ENCODE measurements at regions not wholly inside any gene's neighbourhood (a gene's known extent, or its start where the extent isn't known, plus 50 kb on each side); places are given as distances from the start of the nearest gene placed in this dataset.

DNA sequence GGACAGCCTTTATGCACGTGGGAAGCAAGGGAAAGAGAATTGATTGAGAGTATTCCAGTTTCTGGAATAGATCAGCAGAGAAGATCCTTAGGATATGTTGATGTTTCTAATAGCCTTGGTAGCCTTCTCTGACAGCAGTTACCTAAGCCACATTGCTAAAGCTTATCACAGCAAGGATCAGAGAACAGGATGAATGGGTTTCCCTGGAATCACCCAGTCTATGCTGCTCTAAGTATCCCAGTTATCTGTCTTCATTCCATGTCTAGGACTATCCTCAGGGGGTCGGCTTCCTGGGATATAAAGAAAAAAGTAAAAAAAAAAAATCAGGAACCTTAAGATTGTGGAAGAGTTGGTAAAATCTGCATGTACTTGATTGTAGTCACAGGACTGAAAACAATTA, 352.0 kb upstream of the AKR1E2 start:
- no peak for DNase-seq

DNA sequence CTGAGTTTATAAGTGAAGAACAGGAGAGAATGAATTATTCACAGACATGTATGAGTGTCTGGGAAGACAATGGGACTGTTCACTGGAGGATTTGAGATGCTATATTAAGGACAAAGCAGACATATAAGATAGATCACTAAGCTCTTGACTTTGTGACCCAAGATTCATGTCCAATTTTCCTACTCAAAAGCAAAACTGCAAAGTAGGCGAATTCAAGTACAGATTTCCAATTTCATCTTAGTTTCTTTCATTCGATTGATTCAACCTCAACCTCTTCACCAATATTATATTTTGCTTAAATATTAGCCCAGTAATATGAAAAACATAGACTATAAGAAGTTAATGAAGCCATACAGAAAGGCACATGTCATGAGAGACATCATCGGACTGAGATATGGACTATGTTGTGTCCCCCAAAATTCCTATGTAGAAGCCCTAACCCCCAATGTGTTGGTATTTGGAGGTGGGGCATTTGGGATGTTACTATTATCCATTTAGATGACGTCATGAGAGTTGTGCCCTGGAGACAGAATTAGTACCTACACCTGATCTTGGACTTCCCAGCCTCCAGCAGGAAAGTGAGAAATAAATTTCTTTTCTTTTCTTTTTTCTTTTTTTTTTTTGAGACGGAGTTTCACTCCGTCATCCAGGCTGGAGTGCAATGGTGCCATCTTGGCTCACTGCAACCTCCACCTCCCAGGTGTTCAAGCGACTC, 353.7 kb upstream of the AKR1E2 start:
- no peak for DNase-seq

DNA sequence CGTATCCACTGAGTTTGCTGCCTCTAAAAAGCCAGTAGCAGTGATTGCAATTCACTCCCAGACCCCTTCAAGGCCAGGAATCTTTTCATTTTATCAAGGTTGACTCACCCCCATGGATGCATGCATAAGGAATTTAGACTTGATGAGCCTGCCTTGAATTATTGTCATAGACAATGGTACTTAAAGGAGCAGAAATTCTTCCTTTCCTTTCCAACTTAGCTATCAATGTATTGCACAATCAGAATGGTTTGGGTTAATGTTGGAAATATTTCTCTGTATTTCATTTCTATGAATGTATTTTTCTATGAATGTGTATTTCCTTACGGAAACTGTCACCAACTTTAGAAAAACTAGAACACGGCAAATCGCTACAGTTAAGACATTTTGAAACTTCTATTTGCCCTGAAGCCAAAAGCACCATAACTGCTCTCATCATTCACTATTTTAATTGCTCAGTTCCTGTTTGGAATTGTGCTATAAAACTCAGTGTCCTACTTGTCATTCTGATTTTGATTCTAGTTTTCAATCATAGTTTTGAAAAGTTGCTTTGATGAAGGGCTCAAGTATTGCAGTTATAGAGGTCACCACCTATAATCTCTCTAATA, 355.7 kb upstream of the AKR1E2 start:
- DNase-seq: no peak

DNA sequence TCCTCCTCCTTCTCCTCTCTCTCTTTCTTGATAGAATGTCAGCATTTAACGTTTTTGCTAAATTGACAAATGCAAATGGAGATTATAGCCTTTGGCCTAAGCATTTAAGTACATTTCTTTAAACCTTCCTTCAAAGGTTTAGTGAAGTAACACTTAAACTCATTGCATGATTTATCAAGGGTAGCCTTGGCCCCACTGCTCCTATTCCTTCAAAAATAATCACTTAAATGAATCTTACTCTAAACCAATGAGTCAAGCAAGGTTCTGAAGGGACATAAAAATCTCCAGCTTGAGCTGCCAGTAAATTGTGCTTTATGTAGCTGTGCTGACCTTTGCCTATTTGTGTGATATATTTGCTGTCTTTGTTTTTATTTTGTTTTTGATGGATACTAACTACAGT, 358.5 kb upstream of the AKR1E2 start:
- DNase-seq: no peak

DNA sequence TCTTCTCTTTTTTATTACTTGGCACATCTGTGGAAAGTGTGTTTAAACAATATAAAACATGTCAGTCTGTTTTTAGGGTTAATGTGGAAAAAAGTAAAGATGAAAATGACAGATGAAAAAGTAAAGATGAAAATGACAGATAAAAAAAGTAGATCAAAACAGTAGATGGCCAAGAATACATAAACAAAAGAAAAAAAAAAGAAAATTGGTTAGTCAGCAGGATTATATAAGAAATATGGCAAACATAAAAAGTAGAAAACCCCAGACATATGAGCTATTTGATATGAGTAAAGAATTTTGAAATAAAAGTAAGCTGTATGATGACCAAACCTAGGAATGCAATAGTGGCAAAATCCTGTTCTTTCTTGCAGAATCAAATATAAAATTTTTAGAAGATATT, 365.7 kb upstream of the AKR1E2 start:
- no peak for DNase-seq

DNA sequence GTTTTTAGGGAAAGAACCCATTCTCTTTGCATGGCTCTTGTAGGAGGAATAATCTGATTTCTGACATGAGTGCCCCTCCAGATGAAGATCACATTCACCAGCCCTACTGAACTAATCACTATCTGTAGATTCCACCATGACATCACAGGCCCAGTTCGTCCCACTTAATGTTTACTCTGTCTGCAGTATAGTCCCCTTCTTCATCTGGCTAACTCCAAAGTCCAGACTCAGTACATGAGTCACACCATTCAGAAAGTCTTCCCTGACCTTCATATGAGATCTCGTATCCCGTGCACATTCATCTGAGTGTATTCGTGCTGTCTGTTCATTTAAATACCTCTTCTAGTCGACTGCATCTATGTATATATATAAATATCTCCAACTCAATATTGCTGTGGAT, 366.5 kb upstream of the AKR1E2 start:
- DNase-seq: no peak

DNA sequence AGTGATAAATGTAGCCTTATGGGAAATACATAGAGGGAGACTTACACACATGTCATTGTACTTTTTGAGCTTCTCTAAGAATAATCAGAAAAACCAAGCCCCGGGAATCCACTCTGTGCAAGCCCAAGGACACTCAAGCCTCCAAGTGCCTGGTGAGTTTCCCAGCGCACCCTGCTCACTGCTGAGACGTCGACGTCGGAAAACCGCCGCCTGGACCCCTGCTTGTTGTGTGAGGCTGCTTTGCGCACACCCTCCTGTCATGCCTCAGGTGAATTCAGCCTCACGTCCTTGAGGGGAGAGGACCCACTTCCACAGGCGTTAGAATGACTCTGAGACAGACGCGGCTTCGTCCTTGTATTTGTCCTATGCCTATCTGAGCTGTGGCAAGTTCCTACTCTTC, 368.4 kb upstream of the AKR1E2 start:
- DNase-seq: no peak

DNA sequence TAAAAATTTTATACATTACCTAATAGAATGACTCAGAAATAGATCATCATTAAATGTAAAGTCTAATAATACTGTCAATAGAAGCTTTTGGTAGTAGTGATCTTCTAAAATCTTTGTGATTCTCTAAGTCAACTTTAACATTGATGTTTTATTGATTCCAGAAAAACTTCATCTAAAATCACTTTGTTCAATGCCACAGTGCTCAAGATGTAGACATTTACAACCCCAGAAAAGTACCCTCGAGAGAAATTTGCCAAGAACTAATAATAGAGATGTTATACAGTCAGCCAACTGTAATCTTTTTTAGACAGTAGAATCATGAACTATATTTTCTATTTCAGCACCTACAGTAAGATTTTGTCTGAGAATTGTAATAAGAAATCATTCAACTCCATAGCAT, 369.2 kb upstream of the AKR1E2 start:
- DNase-seq: no peak

DNA sequence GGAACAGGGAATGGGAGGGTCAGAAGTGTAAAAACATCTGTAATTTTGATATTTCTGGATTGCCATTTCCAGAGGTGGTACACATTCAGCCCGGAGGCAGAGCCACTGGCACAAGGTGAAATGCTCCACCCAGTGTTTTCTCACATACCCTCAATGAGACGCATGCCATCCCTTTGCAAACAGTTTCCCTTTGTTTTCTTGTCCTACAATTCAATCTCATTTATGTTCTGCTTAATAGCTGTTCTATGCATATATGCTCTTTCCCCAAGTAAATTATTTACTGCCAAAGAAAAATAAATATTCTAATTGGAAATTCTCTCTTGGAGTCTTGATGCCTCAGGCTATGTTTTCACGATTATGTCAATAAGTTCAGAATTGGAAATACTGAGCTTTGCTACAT, 369.7 kb upstream of the AKR1E2 start:
- no peak for DNase-seq

DNA sequence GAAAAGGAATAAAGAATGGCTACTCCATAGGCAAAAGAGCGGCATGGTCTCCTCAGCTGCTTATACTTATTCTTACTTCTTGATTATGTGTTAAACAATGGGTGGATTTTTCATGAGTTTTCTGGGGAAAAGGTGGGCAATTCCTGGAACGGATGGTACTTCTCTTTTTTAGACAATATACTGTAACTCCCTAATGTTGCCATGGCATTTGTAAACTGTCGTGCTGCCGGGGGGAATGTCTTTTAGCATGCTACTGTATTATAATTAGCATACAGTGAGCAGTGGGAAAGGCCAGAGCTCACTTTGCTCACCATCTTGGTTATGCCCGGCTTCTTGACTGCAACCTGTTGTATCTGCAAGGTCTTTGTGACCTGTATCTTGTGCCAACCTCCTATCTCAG, 372.1 kb upstream of the AKR1E2 start:
- DNase-seq: no peak

DNA sequence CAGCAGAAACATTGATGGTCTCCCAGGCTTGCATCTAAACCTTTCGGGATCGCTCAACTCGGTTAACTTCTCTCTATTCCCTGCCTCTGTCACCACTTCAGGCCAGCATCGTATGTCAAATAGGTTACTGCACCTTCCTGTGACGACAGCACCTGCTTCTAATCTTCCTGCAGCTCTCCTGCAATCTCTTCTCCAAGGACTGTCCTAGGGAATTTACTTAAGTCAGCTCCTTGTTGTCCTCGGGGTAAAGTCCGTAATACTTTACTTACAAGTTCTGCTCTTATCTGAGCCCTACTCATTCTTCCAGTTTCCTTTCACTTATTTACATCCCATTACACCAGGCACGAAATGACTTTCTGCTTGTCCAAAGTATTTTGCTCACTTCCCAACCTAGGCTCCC, 372.7 kb upstream of the AKR1E2 start:
- DNase-seq: no peak

DNA sequence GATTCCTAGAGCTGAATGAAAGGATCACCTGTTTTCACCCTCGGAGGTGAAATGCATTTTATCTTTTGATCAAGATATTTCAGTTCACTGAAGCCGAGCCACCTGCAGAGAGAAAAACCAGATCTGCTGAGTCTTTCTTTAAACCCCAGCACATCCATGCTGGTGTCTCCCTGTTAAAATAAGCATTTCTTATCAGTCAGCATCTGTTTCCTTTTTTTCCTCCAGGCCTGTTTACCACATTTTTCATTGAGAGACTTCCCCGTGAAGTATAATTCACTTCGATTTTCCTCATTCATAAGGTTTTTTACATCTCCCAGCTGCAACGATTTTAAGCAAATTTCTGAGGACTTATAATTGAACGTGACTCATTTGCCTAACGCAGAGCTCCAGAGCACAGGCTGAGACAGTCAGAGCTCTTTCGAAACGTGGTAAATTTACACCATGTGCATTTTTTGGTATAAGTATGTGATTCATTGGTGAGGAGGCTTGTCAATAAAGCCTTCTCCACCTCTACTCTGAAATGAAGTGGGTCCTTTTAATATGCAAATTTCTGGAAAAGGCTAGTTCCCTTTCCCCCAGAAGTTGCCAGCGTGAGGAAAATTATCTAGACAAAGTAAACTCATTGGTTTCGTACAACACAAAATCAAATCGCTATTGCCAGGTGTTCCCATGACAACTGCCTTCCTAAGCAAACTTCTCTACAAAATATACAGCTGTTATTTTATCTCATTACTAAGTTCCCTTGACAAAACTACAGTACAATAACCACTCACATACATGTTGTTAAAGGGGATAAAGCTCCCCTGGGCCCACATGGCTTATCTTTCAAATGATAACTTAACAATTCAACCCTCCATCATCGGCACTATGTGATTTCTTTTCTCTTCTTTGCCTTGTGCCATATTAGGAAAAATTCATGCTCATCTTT, 374.8 kb upstream of the AKR1E2 start:
- DNase-seq: no peak

DNA sequence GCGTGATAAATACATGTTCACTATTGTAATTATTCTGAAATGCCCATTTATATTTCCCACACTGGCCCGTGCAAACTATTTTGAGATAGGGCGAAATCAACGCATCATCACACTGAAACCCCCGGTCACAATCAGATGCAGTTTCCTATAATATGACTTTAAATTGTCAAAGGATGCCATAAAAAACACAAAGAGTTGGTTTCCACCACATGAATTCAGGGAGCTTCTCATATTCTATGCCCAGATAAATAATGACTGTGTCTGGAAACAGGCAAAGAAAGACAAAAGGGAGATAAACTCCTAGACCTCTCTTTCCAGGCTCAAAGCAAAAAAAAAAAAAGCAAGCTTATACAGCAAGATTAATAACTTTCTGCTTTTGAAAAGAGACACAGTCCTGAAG, 375.8 kb upstream of the AKR1E2 start:
- DNase-seq: no peak

DNA sequence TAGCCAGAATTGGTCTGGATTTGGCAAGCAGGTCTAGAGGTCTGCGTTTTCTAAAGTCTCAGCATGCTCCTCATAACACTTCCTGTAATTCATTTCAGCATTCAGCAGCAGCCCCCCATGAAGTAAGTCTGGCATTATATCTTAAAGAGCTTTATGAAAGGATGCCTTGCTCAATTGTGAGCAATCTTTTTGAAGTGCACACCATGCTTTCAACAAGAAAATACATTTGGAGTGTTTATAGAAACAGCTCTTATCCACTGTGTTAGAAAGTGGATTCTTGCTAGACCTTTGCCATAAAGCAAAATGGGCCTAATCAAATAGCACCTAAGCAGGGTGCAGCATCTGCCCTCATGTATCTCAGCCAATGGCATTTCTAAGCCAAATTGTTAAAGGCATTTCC, 378.0 kb upstream of the AKR1E2 start:
- DNase-seq: no peak

DNA sequence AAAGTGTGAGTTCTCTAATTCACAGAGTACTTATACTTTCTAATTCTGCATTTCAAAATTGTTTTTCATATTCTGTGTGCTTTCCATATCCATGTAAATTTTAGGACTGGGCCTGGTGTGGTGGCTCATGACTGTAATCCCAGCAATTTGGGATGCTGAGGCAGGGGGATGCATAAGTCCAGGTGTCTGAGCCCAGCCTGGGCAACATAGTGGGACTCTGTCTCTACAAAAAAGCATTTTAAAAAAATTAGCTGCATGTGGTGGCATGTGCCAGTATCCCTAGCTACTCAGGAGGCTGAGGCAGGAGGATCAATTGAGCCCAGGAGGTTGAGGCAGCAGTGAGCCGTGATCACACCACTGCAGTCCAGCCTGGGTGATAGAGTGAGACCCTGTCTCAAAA, 382.6 kb upstream of the AKR1E2 start:
- DNase-seq: no peak

DNA sequence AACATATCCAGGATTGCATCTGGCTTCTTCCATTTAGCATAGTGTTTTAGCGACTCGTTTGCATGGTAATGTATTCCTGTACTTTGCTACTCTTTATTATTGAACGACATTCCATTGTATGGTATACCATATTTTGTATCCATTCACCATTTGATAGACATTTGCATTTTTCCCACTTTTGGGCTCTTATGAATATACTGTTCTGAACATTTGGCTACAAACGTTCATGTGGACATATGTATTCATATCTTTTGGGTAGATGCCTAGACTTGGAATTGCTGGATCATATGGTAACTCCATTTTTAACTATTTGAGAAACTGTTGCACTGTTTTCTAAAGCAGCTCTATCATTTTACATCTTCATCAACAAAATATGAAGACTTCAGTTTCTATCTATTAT, 383.7 kb upstream of the AKR1E2 start:
- DNase-seq: no peak

DNA sequence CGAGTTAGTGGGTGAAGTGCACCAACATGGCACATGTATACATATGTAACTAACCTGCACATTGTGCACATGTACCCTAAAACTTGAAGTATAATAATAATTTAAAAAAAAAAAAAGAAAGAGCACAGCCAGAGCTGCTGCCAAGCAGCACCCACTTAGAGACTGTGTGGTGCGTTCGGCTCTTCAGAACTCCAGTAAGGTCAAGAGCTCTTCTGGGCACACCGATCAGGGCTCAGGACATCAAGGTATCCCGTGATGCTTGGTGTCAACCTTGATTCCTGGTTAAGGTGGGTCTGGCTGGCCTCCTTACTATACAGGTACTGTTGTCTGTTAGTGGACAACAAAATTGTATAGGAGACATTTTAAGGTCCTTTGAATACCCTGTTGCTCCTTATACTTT, 385.7 kb upstream of the AKR1E2 start:
- DNase-seq: no peak

DNA sequence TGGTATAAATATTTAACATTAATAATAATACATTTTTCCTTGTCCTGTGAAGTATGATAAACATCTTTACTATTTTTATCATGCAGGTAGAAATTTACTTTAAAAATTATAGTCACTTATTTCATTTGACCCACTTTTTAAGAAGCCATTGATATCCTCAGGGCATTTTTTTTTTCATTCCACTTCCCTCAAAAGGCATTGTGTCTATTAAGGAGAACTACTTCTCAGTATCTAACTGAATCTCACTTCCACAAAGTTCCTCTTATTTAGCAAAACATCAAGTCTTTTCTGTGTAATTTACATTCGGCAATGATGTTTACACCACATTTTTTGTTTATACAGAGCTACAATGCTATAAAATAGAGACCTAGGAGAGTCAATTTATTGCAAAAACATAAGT, 388.2 kb upstream of the AKR1E2 start:
- no peak for DNase-seq

DNA sequence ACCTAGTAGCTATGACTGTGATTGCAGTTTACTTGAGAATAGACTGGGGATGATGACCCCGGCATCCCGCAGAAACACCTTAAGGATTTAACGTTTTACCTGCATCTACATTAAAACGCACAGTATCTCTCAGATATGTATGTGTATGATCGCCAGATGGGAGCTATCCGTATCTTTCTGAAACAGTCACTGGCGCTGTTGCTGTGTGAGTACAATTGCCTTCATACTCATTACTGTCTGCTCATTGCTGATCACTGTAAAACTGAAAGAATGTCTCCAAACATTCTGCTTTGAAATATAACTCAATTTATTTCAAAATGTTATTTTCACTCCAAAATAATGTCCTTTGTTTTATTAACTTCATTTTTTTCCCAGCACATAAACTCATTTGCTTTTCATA, 388.9 kb upstream of the AKR1E2 start:
- no peak for DNase-seq

DNA sequence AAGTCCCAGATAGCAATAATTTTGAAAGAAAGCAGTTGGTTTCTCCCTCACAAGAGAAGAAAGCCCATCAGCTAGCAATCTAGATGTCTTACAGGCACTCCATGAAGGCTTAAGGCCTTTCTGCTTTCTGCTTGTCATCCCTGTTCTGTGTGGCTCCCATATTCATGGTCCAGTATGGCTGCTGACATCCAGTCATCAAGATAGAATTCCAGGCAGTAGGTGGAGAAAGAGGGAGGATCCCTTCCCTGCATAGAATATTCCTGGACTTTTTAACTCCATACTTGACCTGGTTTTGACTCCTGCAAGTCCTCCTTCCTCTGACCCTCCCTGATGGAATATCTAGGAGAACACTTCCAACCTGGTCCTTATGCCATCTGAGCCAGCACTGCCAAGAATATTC, 389.9 kb upstream of the AKR1E2 start:
- no peak for DNase-seq

DNA sequence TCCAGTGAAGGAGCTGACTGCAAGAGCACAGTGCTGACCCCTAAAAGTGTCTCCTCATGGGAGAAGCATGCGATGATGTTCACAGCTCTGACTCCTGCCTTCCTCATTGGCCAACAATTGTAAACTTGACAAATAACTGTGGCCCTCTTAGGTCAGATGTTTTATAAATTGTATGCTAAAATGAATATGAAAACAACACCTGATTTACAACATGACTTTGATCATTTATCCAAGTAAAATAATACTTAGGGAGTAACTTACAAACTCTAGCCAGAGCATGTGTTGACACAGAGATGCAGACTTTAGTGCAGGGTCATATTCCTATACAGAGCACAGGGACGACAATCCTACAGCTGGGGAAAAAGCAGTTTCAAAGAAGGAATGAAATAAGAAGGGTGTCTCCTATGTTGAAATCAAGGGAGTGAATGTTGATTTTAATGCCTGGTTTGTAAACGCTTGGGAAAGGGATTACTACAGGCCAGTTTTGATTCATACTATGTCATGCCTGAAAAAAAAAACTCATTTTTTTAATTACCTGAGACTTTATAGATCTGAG, 391.4 kb upstream of the AKR1E2 start:
- DNase-seq: no peak

DNA sequence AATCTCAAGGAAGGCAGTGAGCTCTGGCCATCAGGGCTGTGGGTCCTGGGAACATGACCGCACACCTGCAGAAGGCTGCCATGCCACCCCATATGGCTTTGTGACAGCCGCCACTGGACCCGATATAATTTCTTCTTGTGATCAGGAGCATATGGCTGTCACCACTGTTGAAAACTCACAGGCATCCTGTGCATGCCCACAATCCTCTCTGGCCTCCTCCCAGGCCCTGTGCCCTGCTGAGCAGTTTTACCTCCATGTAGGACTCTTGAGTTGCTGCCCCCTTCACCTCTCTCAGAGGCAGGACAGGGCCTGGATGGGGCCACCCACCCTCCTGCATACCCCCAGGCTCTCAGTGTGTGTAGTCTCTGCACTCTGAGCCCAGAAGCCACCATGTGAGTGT, 391.9 kb upstream of the AKR1E2 start:
- no peak for DNase-seq

DNA sequence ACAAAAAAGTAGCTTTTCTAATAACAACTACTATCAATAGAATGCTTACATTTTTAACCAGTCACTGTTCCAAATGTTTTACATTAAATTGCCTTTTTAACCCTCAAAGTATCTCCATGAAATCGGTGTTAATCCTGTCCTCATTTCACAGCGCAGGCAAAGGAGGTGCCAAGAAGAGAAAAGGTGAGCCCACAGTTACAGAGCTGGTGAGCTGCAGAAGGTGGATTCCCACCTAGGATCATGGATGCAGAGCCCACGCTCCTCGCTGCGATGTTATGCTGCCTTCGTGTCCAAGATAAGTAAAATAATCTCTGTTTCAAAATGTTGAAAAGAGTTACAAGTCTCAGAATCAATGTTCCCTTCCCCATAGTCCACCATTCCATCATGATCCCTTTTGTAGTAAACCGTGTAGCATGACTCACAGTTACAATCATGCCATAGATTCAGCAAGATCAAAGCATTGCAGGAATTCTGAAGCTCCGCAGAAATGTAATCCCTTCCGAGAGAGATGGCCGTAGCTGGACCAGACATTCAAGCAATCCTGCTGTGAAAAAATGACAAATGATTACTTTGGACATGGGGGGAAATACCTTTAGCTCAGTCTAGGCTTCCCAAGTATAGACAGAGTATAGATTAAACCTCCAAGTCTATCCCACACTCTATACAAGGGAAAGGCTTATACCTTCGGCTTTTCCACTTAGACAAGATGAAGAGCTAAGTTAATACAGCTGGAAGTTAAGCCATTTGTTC, 394.7 kb upstream of the AKR1E2 start:
- DNase-seq: no peak

Data from DMS79 treated with DMSO at 0.1 percent for 48 hours (cell line).